ENCODE measurements at regions not wholly inside any gene's neighbourhood (a gene's known extent, or its start where the extent isn't known, plus 50 kb on each side); places are given as distances from the start of the nearest gene placed in this dataset.

DNA sequence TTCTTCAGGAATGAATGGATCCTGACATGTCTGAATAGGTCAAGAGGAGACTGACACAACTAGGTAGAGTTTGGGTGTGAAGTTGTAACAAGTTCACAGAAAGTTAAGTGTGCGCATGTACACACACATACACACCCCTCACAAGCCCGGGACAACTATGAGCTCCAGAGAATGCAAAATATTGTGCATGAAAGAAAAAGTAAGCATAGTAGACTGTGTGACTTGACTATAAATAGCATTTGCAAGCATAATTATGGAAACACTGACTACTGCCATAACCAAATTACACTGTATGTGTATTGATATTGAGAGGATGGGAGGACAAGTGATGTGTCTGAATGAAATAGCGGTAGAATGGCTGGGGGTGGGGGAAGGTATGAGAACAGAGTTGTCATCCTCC lies 157.1 kb upstream of the NCK2 start:
- TF ChIP-seq, protein P1, sequence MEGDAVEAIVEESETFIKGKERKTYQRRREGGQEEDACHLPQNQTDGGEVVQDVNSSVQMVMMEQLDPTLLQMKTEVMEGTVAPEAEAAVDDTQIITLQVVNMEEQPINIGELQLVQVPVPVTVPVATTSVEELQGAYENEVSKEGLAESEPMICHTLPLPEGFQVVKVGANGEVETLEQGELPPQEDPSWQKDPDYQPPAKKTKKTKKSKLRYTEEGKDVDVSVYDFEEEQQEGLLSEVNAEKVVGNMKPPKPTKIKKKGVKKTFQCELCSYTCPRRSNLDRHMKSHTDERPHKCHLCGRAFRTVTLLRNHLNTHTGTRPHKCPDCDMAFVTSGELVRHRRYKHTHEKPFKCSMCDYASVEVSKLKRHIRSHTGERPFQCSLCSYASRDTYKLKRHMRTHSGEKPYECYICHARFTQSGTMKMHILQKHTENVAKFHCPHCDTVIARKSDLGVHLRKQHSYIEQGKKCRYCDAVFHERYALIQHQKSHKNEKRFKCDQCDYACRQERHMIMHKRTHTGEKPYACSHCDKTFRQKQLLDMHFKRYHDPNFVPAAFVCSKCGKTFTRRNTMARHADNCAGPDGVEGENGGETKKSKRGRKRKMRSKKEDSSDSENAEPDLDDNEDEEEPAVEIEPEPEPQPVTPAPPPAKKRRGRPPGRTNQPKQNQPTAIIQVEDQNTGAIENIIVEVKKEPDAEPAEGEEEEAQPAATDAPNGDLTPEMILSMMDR (optimal IDR thresholded peaks at IDR 0.05 in 1 of 3, IDR thresholded peaks at IDR 0.05 in 1 of 3, conservative IDR thresholded peaks at IDR 0.05 in 1 of 3; ENCODE audit: extremely low read depth in 1 of 3, insufficient read depth in 2 of 3, low read length in 3 of 3) = no peak
- TF ChIP-seq EZH2 (IDR thresholded peaks at IDR 0.05; ENCODE audit: low read length) = no peak

All from keratinocyte (primary cell).